ENCODE measurements at regions not wholly inside any gene's neighbourhood (a gene's known extent, or its start where the extent isn't known, plus 50 kb on each side); places are given as distances from the start of the nearest gene placed in this dataset.

DNA sequence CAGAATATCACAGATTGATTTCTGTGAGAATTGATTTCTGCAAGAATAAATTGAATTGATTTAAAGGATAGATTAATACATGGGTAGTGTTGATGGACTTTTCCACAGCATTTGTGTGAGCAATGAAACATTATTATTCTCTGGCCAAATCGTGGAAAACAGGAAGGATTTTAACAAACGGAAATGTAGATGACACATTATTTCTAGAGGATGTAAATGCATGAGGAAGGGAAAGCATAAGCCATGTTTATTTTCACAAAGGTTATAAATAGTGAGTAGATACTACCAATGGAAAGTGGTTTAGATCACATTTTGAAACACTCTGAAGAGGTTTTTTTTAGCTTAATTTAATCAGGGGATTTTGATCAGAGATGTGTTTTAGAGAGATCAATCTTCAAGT is 1534.6 kb upstream of the MIR17HG start:
- H3K9me3 ChIP-seq, result no peaks in the 10 kb centered on the region
- no peak for DNase-seq (ENCODE audit: low spot score)
- TF ChIP-seq, protein P1, sequence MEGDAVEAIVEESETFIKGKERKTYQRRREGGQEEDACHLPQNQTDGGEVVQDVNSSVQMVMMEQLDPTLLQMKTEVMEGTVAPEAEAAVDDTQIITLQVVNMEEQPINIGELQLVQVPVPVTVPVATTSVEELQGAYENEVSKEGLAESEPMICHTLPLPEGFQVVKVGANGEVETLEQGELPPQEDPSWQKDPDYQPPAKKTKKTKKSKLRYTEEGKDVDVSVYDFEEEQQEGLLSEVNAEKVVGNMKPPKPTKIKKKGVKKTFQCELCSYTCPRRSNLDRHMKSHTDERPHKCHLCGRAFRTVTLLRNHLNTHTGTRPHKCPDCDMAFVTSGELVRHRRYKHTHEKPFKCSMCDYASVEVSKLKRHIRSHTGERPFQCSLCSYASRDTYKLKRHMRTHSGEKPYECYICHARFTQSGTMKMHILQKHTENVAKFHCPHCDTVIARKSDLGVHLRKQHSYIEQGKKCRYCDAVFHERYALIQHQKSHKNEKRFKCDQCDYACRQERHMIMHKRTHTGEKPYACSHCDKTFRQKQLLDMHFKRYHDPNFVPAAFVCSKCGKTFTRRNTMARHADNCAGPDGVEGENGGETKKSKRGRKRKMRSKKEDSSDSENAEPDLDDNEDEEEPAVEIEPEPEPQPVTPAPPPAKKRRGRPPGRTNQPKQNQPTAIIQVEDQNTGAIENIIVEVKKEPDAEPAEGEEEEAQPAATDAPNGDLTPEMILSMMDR (IDR thresholded peaks at IDR 0.05), result no peak
- H3K27ac ChIP-seq, result no peak overlapping the region
- no peak overlapping the region for H3K4me3 ChIP-seq
- H3K27me3 ChIP-seq (replicated peaks; ENCODE audit: insufficient read depth), result no peaks in the 10 kb centered on the region
- H3K36me3 ChIP-seq, result no peaks in the 10 kb centered on the region
- ATAC-seq (ENCODE audit: insufficient number of reproducible peaks, low FRiP score, low read depth), result no peak
- H3K4me1 ChIP-seq (ENCODE audit: control insufficient read depth in 1 of 2, low read depth in 2 of 2), result no peaks in the 10 kb centered on the region

DNA sequence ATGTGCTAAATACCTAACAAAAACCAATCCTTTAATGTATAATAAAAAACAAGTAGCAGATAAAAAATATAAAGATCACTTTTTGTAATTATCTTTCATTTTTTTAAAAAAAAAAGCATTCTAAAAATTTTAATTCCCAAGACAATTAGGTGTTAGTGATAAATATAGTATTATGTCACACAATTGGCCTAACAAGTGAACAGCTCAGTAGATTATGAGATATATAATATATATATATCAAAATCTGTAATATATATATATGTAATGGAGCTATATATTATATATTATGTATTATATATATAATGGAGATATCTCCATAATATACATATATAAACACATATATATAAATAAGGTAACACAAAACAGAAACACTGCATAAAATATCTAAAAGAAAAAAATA is 1531.1 kb upstream of the MIR17HG start:
- TF ChIP-seq, protein P1 (IDR thresholded peaks at IDR 0.05), result no peak
- Histone ChIP-seq H3K4me3 (no peak overlapping the region), H3K27me3 (replicated peaks; ENCODE audit: insufficient read depth) (no peaks in the 10 kb centered on the region), H3K9me3 (no peaks in the 10 kb centered on the region), H3K4me1 (ENCODE audit: control insufficient read depth in 1 of 2, low read depth in 2 of 2) (no peaks in the 10 kb centered on the region), H3K36me3 (no peaks in the 10 kb centered on the region), H3K27ac (no peak overlapping the region)
- DNase-seq (ENCODE audit: low spot score) (no peak), ATAC-seq (ENCODE audit: insufficient number of reproducible peaks, low FRiP score, low read depth) (no peak)

DNA sequence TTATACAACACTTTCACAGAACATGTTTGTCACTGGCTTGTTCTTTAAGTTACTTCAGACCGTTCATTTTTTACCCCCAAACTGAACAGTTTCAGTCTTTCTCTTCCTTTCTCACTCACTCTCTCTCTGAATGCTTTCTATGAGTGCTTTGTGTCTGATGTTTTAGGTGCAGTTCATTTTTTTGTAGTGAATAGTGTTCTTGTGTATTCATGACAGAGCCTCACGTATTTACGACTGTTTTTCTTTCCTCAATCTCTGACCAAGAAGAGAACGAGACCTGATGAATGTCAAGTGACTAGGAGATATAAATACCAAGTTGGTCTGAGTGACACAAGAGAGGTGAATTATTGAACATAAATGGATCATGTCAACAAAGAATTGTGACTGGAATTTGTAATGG is 1525.0 kb upstream of the MIR17HG start:
- TF ChIP-seq, protein P1 (IDR thresholded peaks at IDR 0.05), result no peak
- H3K9me3 ChIP-seq, result no peaks in the 10 kb centered on the region
- H3K36me3 ChIP-seq, result no peaks in the 10 kb centered on the region
- DNase-seq (ENCODE audit: low spot score) (no peak), ATAC-seq (ENCODE audit: insufficient number of reproducible peaks, low FRiP score, low read depth) (no peak)
- H3K27me3 ChIP-seq (replicated peaks; ENCODE audit: insufficient read depth), result no peaks in the 10 kb centered on the region
- H3K4me1 ChIP-seq (ENCODE audit: control insufficient read depth in 1 of 2, low read depth in 2 of 2), result no peaks in the 10 kb centered on the region
- H3K4me3 ChIP-seq, result no peak overlapping the region
- H3K27ac ChIP-seq, result no peak overlapping the region

DNA sequence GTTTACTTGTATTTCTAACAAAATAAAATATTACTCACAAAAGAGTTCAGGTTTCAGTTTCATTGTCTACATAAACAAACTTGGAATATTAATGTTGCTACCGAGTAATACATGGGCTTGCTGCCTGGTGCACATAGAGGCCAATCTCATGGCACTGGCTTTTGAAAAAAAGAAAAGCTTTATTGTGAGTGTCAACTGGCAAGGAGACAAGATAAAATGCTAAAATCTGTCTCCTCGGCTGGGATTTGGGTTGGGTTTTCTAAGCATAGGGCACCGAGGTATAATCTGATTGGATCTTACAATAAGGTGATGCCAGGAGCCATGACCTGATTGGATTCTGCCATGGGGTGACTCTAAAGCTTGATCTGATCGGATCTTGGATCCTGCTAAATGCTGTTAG is 1519.9 kb upstream of the MIR17HG start:
- H3K27ac ChIP-seq, result no peak overlapping the region
- DNase-seq (ENCODE audit: low spot score) (no peak), ATAC-seq (ENCODE audit: insufficient number of reproducible peaks, low FRiP score, low read depth) (no peak)
- H3K9me3 ChIP-seq, result no peaks in the 10 kb centered on the region
- no peak overlapping the region for H3K4me3 ChIP-seq
- no peaks in the 10 kb centered on the region for H3K36me3 ChIP-seq
- no peaks in the 10 kb centered on the region for H3K4me1 ChIP-seq (ENCODE audit: control insufficient read depth in 1 of 2, low read depth in 2 of 2)
- H3K27me3 ChIP-seq (replicated peaks; ENCODE audit: insufficient read depth), result no peaks in the 10 kb centered on the region
- TF ChIP-seq, protein P1 (IDR thresholded peaks at IDR 0.05), result no peak

DNA sequence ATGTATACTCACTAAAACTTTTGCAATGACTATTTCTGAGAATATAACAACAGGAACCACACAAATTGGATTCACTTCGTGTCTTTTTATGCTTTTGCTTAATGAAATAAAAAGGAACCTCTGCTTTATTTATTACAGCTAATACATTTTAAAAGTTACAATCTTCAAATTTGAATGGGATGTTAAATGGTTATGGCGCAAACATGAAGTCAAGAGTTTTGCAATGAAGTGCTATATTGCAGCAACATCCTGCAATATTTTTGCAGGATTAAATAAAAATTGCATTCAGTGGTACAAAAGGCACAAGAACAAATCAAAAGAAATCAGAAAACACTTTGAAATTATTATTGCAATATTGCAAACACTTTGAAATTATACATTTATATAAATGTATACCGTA is 1519.0 kb upstream of the MIR17HG start:
- no peak overlapping the region for H3K4me3 ChIP-seq
- no peak for DNase-seq (ENCODE audit: low spot score)
- ATAC-seq (ENCODE audit: insufficient number of reproducible peaks, low FRiP score, low read depth), result no peak
- H3K36me3 ChIP-seq, result no peaks in the 10 kb centered on the region
- H3K9me3 ChIP-seq, result no peaks in the 10 kb centered on the region
- H3K4me1 ChIP-seq (ENCODE audit: control insufficient read depth in 1 of 2, low read depth in 2 of 2), result no peaks in the 10 kb centered on the region
- TF ChIP-seq, protein P1 (IDR thresholded peaks at IDR 0.05), result no peak
- no peaks in the 10 kb centered on the region for H3K27me3 ChIP-seq (replicated peaks; ENCODE audit: insufficient read depth)
- no peak overlapping the region for H3K27ac ChIP-seq

Measured in thoracic aorta (tissue), 2 donors.